ENCODE measurements at regions not wholly inside any gene's neighbourhood (a gene's known extent, or its start where the extent isn't known, plus 50 kb on each side); places are given as distances from the start of the nearest gene placed in this dataset.
"Not testable (repeated sequence)": the region's sequence is repeated elsewhere in the genome, so short reads cannot be mapped to it uniquely, and the experiment has no call there.

DNA sequence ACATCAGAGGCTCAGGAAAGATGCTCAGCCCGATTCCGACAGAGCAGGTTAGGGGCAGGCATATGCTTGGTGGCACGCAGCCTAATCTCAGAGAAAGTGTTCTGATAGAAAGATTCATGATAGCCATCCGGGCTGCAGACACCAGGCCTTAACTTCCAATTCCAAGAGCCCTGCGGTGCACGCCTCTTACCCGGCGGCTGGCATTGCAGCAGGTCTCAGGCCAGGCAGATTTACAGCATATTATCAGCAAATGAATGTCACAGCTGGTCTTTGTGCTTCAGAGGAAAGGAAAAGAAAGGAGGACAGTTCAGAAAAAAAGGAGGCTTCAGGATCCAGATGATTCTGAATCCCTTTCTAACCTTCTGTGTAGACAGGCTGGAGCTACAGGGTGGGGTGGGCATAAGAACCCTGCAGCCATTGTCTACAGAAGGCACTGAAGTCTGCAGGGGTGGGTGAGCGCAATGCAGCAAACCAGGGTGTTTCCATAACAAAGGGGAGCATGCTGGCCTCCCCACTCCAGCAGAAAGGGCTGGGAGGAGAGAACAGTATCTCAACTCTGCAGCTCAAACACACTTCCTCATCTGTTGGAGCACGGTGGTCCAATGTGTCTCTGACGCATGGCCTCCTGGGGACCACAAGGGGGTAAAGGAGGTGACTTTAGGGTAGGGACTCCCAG lies 277.4 kb upstream of the XYLT1 start:
- Histone ChIP-seq H3K4me3 (ENCODE audit: insufficient read length, low read depth) (no peak overlapping the region), H3K4me1 (ENCODE audit: insufficient read depth, insufficient read length) (peaks cover 21% of the 10 kb centered on the region), H3K27me3 (ENCODE audit: insufficient read depth, insufficient read length) (no peaks in the 10 kb centered on the region), H3K9me3 (ENCODE audit: insufficient read depth, low read length) (no peaks in the 10 kb centered on the region), H3K9ac (ENCODE audit: insufficient read length, low read depth) (peak overlapping the region; percentile 61), H3K36me3 (ENCODE audit: insufficient read depth, insufficient read length, low read length) (no peaks in the 10 kb centered on the region)
- peak; percentile 77 for DNase-seq (ENCODE audit: low read depth, low spot score)
- no peak for TF ChIP-seq SUZ12 (IDR thresholded peaks at IDR 0.05; ENCODE audit: extremely low read depth, insufficient read depth, insufficient read length)
- no peak for TF ChIP-seq YY1 (IDR thresholded peaks at IDR 0.05; ENCODE audit: insufficient read depth, insufficient read length)
- no peak for TF ChIP-seq ZNF274 (IDR thresholded peaks at IDR 0.05; ENCODE audit: low read depth, low read length)

DNA sequence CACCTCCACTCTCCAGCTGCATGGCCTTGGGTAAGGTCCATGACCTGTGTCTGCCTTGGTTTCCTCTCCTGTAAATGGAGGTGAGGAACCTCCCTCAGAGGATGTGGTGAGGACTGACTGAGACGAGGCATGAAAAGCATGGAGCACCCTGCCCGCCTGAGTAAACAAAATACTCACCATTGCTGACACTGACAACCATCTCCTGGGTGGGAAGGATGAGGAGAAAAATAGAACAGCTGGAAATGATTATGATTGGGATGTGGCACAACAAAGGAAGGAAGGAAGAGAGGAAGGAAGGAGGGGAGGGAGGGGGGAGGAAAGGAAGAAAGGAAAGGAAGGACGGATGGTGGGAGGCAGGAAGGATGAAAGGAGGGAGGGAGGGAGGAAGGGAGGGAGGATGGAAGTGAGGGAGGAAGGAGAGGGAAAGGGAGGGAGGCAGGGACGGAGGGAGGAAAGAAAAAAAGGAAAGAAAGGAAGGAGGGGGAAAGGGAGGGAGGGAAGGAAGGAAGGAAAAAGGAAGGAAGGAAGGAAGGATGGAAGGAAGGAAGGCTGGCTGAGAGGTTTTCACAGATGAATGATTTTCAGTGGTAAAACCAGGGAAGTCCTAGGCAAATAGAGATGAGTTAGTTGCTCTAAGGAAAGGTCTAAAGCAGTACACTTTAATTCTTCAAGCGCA lies 276.5 kb upstream of the XYLT1 start:
- Histone ChIP-seq H3K27me3 (ENCODE audit: insufficient read depth, insufficient read length) (no peaks in the 10 kb centered on the region), H3K9me3 (ENCODE audit: insufficient read depth, low read length) (no peaks in the 10 kb centered on the region), H3K36me3 (ENCODE audit: insufficient read depth, insufficient read length, low read length) (no peaks in the 10 kb centered on the region), H3K4me1 (ENCODE audit: insufficient read depth, insufficient read length) (peaks cover 21% of the 10 kb centered on the region), H3K9ac (ENCODE audit: insufficient read length, low read depth) (no peak overlapping the region), H3K4me3 (ENCODE audit: insufficient read length, low read depth) (no peak overlapping the region)
- DNase-seq (ENCODE audit: low read depth, low spot score) = no peak
- TF ChIP-seq ZNF274 (IDR thresholded peaks at IDR 0.05; ENCODE audit: low read depth, low read length) (no peak), SUZ12 (IDR thresholded peaks at IDR 0.05; ENCODE audit: extremely low read depth, insufficient read depth, insufficient read length) (no peak), YY1 (IDR thresholded peaks at IDR 0.05; ENCODE audit: insufficient read depth, insufficient read length) (no peak)

DNA sequence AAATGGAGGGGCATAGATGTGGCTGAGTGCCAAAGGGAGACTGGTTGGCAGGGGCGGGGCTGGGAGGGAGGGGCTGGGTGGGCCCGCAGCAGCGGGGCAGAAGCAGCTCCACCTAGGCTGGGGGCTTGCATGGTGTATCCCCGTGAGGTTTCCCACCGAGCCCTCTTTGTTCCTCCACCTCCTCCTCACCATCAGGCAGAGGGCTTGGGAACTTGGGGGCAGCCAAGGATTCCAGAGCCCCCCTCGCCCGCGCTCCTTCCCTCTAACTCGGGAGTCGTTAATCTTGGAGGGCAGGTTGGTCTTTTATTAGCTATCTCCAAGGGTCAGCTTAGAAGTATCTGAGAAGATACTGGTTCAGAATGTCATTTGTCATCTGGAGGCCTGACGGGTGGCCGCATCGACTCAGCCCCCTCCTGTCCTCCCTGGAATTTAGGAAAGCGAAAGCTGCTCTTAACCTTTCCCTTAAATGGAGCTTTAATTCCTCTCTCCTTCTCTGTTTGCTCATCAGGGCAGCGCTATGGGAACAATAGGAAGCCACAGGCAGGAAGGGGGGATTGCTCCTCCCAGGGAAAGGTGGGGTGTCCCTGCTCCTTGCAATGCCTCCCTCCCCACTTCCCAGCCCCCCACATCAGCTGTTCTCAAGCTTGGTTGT lies 274.3 kb upstream of the XYLT1 start:
- Histone ChIP-seq H3K4me1 (ENCODE audit: insufficient read depth, insufficient read length) (peaks cover 22% of the 10 kb centered on the region), H3K9ac (ENCODE audit: insufficient read length, low read depth) (no peak overlapping the region), H3K36me3 (ENCODE audit: insufficient read depth, insufficient read length, low read length) (no peaks in the 10 kb centered on the region), H3K27me3 (ENCODE audit: insufficient read depth, insufficient read length) (no peaks in the 10 kb centered on the region), H3K4me3 (ENCODE audit: insufficient read length, low read depth) (no peak overlapping the region), H3K9me3 (ENCODE audit: insufficient read depth, low read length) (no peaks in the 10 kb centered on the region)
- DNase-seq (ENCODE audit: low read depth, low spot score) = peak; percentile 71
- no peak for TF ChIP-seq YY1 (IDR thresholded peaks at IDR 0.05; ENCODE audit: insufficient read depth, insufficient read length)
- no peak for TF ChIP-seq ZNF274 (IDR thresholded peaks at IDR 0.05; ENCODE audit: low read depth, low read length)
- TF ChIP-seq SUZ12 (IDR thresholded peaks at IDR 0.05; ENCODE audit: extremely low read depth, insufficient read depth, insufficient read length) = no peak

DNA sequence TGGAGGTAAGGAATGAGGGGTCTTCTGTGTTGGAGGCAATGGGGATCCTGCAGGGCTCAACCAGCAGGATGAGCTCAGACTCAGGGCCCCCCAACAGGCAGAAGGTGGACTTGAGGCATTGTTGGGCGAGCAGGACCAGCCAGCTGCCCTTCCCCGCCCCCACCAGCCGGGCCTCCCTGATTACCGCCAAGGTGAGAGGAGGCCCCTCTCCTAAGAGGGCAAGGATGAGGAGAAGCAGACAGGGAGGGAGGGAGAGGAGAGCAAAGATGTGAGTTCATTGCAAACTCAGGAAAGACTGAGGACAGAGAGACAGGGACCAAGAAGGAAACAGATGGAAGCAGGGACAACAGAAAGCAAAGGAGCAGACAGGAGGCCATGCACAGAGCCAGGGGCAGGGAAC lies 272.8 kb upstream of the XYLT1 start:
- Histone ChIP-seq H3K9ac (ENCODE audit: insufficient read length, low read depth) (no peak overlapping the region), H3K4me3 (ENCODE audit: insufficient read length, low read depth) (no peak overlapping the region), H3K4me1 (ENCODE audit: insufficient read depth, insufficient read length) (peaks cover 25% of the 10 kb centered on the region), H3K9me3 (ENCODE audit: insufficient read depth, low read length) (no peaks in the 10 kb centered on the region), H3K36me3 (ENCODE audit: insufficient read depth, insufficient read length, low read length) (no peaks in the 10 kb centered on the region), H3K27me3 (ENCODE audit: insufficient read depth, insufficient read length) (no peaks in the 10 kb centered on the region)
- no peak for TF ChIP-seq ZNF274 (IDR thresholded peaks at IDR 0.05; ENCODE audit: low read depth, low read length)
- TF ChIP-seq YY1 (IDR thresholded peaks at IDR 0.05; ENCODE audit: insufficient read depth, insufficient read length) = no peak
- TF ChIP-seq SUZ12 (IDR thresholded peaks at IDR 0.05; ENCODE audit: extremely low read depth, insufficient read depth, insufficient read length) = no peak
- DNase-seq (ENCODE audit: low read depth, low spot score) = no peak

DNA sequence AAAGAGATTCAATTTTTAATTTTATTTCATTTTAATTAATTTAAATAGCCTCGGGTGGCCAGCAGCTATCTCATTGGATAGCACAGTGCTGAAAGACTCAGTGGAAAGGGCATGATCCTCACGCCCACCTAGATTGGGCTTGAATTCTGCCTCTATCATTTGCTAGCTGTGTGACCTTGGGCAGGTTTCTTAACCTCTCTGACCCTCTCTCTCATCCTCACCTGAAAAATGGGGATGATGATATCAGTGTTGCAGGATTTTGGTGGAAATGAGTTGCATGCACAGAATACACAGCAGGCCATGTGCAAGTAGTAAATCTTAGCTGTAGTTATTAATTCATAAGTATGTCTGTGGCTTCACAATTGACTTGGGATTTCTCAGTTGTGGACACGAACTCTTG lies 272.4 kb upstream of the XYLT1 start:
- DNase-seq (ENCODE audit: low read depth, low spot score) = no peak
- no peak overlapping the region for H3K9ac ChIP-seq (ENCODE audit: insufficient read length, low read depth)
- no peaks in the 10 kb centered on the region for H3K9me3 ChIP-seq (ENCODE audit: insufficient read depth, low read length)
- H3K27me3 ChIP-seq (ENCODE audit: insufficient read depth, insufficient read length) = no peaks in the 10 kb centered on the region
- peaks cover 25% of the 10 kb centered on the region for H3K4me1 ChIP-seq (ENCODE audit: insufficient read depth, insufficient read length)
- no peak overlapping the region for H3K4me3 ChIP-seq (ENCODE audit: insufficient read length, low read depth)
- H3K36me3 ChIP-seq (ENCODE audit: insufficient read depth, insufficient read length, low read length) = no peaks in the 10 kb centered on the region
- no peak for TF ChIP-seq SUZ12 (IDR thresholded peaks at IDR 0.05; ENCODE audit: extremely low read depth, insufficient read depth, insufficient read length)
- no peak for TF ChIP-seq ZNF274 (IDR thresholded peaks at IDR 0.05; ENCODE audit: low read depth, low read length)
- no peak for TF ChIP-seq YY1 (IDR thresholded peaks at IDR 0.05; ENCODE audit: insufficient read depth, insufficient read length)

DNA sequence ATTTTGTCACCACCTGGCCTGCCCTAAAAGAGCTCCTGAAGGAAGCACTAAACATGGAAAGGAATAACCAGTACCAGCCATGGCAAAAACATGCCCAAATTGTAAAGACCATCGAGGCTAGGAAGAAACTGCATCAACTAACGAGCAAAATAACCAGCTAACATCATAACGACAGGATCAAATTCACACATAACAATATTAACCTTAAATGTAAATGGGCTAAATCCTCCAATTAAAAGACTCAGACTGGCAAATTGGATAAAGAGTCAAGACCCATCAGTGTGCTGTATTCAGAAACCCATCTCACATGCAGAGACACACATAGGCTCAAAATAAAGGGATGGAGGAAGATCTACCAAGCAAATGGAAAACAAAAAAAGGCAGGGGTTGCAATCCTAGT lies 264.3 kb upstream of the XYLT1 start:
- not testable (repeated sequence) for H3K27me3 ChIP-seq (ENCODE audit: insufficient read depth, insufficient read length); DNase-seq (ENCODE audit: low read depth, low spot score); H3K4me1 ChIP-seq (ENCODE audit: insufficient read depth, insufficient read length); H3K36me3 ChIP-seq (ENCODE audit: insufficient read depth, insufficient read length, low read length); H3K4me3 ChIP-seq (ENCODE audit: insufficient read length, low read depth); H3K9ac ChIP-seq (ENCODE audit: insufficient read length, low read depth)
- peaks cover 22% of the 10 kb centered on the region for H3K9me3 ChIP-seq (ENCODE audit: insufficient read depth, low read length)

DNA sequence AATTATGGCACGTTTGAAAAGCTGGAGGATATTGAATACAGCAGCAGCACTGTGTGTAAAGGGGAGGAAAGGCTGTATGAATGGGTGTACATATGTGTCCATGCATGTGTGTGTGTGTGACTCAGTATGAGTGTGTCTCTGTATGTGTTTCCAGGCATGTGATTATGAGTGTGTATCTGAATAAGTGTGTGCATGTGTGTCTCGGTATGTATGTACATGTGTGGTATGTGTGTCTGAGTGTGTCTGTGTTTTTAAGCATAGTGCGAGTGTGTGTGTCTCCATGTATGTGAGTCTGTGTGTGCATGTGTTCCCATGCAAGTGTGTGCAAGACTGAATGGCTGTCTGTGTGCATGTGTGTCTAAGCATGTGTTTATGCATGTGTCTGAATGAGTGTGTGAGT lies 259.1 kb upstream of the XYLT1 start:
- no peak for DNase-seq (ENCODE audit: low read depth, low spot score)
- no peak for TF ChIP-seq SUZ12 (IDR thresholded peaks at IDR 0.05; ENCODE audit: extremely low read depth, insufficient read depth, insufficient read length)
- no peaks in the 10 kb centered on the region for H3K36me3 ChIP-seq (ENCODE audit: insufficient read depth, insufficient read length, low read length)
- H3K4me1 ChIP-seq (ENCODE audit: insufficient read depth, insufficient read length) = no peaks in the 10 kb centered on the region
- peaks cover 22% of the 10 kb centered on the region for H3K9me3 ChIP-seq (ENCODE audit: insufficient read depth, low read length)
- H3K4me3 ChIP-seq (ENCODE audit: insufficient read length, low read depth) = no peak overlapping the region
- H3K27me3 ChIP-seq (ENCODE audit: insufficient read depth, insufficient read length) = no peaks in the 10 kb centered on the region
- H3K9ac ChIP-seq (ENCODE audit: insufficient read length, low read depth) = no peak overlapping the region
